HFFc6 (cell line): ENCODE measurements at regions not wholly inside any gene's neighbourhood (a gene's known extent, or its start where the extent isn't known, plus 50 kb on each side); places are given as distances from the start of the nearest gene placed in this dataset.

Experiments used
- DNase-seq: peaks from one replicate; pipeline ENCODE4 v3.0.0-alpha.2; 2018
- H3K27ac Mint-ChIP-seq: 2 replicates; pipeline ENCODE4 v1.8.0; 2020; ENCODE audit warnings: mild to moderate bottlenecking, mixed read lengths
- H3K27me3 Mint-ChIP-seq: 2 replicates; pipeline ENCODE4 v1.8.0; 2021; ENCODE audit warnings: mild to moderate bottlenecking, moderate library complexity, mixed read lengths; ENCODE audit not compliant: insufficient read depth
- H3K36me3 Mint-ChIP-seq: 2 replicates; pipeline ENCODE4 v1.8.0; 2021; ENCODE audit warnings: low read depth, mixed read lengths
- H3K4me1 Mint-ChIP-seq: 2 replicates; pipeline ENCODE4 v1.8.0; 2020; ENCODE audit warnings: low read depth, mixed read lengths
- H3K4me3 Mint-ChIP-seq: 2 replicates; pipeline ENCODE4 v1.8.0; 2020; ENCODE audit warnings: mild to moderate bottlenecking, moderate library complexity, mixed read lengths
- H3K9me3 Mint-ChIP-seq: 2 replicates; pipeline ENCODE4 v1.8.0; 2020; ENCODE audit warnings: mild to moderate bottlenecking, mixed read lengths
- CTCF ChIP-seq: fragments of 200-600 bp; sonication (generic); IDR thresholded peaks from 2 replicates; pipeline ENCODE4 v1.5.0; 2021; ENCODE audit warnings: antibody characterized with exemption, mild to moderate bottlenecking

GRCh38 chr12:70971001-70971794 lies 50.7 kb upstream of the PTPRR start:
- no peak for DNase-seq
- Mint-ChIP-seq H3K9me3 (peaks cover 26% of the 10 kb centered on the region), H3K27ac (no peak overlapping the region), H3K4me1 (no peaks in the 10 kb centered on the region), H3K27me3 (no peaks in the 10 kb centered on the region), H3K4me3 (no peak overlapping the region), H3K36me3 (no peaks in the 10 kb centered on the region)
- TF ChIP-seq CTCF: no peak
